ENCODE measurements at regions not wholly inside any gene's neighbourhood (a gene's known extent, or its start where the extent isn't known, plus 50 kb on each side); places are given as distances from the start of the nearest gene placed in this dataset.

GRCh38 chr21:39018730-39019129 lies 164.5 kb downstream of the PSMG1 start:
- TF ChIP-seq CTCF (IDR thresholded peaks at IDR 0.05; ENCODE audit: low read depth, low read length, missing input control) (no peak), RAD21 (IDR thresholded peaks at IDR 0.05) (no peak), FOXA1 (IDR thresholded peaks at IDR 0.05) (no peak), MAX (IDR thresholded peaks at IDR 0.05) (no peak), SP1 (IDR thresholded peaks at IDR 0.05) (no peak), YY1 (IDR thresholded peaks at IDR 0.05) (no peak), TAF1 (conservative IDR thresholded peaks at IDR 0.05) (no peak), EGR1 (IDR thresholded peaks at IDR 0.05; ENCODE audit: low read depth in 2 of 2) (no peak), FOXA2 (IDR thresholded peaks at IDR 0.05) (no peak), GABPA (IDR thresholded peaks at IDR 0.05 in 1 of 2, conservative IDR thresholded peaks at IDR 0.05 in 1 of 2) (no peak), ATF3 (IDR thresholded peaks at IDR 0.05) (no peak)
